ENCODE measurements at regions not wholly inside any gene's neighbourhood (a gene's known extent, or its start where the extent isn't known, plus 50 kb on each side); places are given as distances from the start of the nearest gene placed in this dataset.

- Histone ChIP-seq H3K9me3 (ENCODE audit: control insufficient read depth, low read length) (no peaks in the 10 kb centered on the region), H3K9ac (ENCODE audit: extremely low read depth, low read length, poor library complexity, severe bottlenecking) (no peak overlapping the region), H3K4me1 (ENCODE audit: control insufficient read depth, insufficient read depth, low read length) (peaks cover 14% of the 10 kb centered on the region), H3K4me3 (ENCODE audit: low read length) (peak overlapping the region; percentile 76), H3K36me3 (ENCODE audit: control insufficient read depth, insufficient read depth, low read length) (no peaks in the 10 kb centered on the region), H3K27ac (ENCODE audit: low read depth, low read length) (no peak overlapping the region), H3K27me3 (ENCODE audit: control insufficient read depth, insufficient read depth, low read length, poor library complexity, severe bottlenecking) (no peaks in the 10 kb centered on the region)
- Mint-ChIP-seq H3K4me1 (peaks cover 54% of the 10 kb centered on the region), H3K9me3 (no peaks in the 10 kb centered on the region), H3K36me3 (ENCODE audit: low read depth) (no peaks in the 10 kb centered on the region), H3K27me3 (ENCODE audit: insufficient read depth) (no peaks in the 10 kb centered on the region), H3K4me3 (peak overlapping the region; percentile 80), H3K27ac (no peak overlapping the region)
- no peak for TF ChIP-seq CTCF (conservative IDR thresholded peaks at IDR 0.05)
- DNase-seq = no peak
- 45 to 52% methylated on average over 5 to 6 of the region's 6 CpGs for WGBS, 2 experiments (ENCODE audit: insufficient coverage in 1 of 2, insufficient read length in 1 of 2)
Observed at GRCh38 chr6:56852260-56853010, 102.5 kb upstream of the BEND6 start.

GRCh38 chr6:56851541-56852259 is 103.2 kb upstream of the BEND6 start:
- H3K36me3 ChIP-seq (ENCODE audit: control insufficient read depth, insufficient read depth, low read length) = no peaks in the 10 kb centered on the region
- Mint-ChIP-seq H3K9me3 (no peaks in the 10 kb centered on the region), H3K36me3 (ENCODE audit: low read depth) (no peaks in the 10 kb centered on the region), H3K4me3 (peak overlapping the region; percentile 80), H3K4me1 (peaks cover 56% of the 10 kb centered on the region), H3K27me3 (ENCODE audit: insufficient read depth) (no peaks in the 10 kb centered on the region), H3K27ac (peak overlapping the region; percentile 91)
- WGBS, 2 experiments (ENCODE audit: insufficient coverage in 1 of 2, insufficient read length in 1 of 2) = 0 to 4% methylated on average over 9 to 17 of the region's 17 CpGs
- peaks cover 14% of the 10 kb centered on the region for H3K4me1 ChIP-seq (ENCODE audit: control insufficient read depth, insufficient read depth, low read length)
- H3K27ac ChIP-seq (ENCODE audit: low read depth, low read length) = no peak overlapping the region
- H3K27me3 ChIP-seq (ENCODE audit: control insufficient read depth, insufficient read depth, low read length, poor library complexity, severe bottlenecking) = no peaks in the 10 kb centered on the region
- DNase-seq = peak; percentile 78
- peak; percentile 80 for TF ChIP-seq CTCF (conservative IDR thresholded peaks at IDR 0.05)
- H3K4me3 ChIP-seq (ENCODE audit: low read length) = peak overlapping the region; percentile 76
- H3K9me3 ChIP-seq (ENCODE audit: control insufficient read depth, low read length) = no peaks in the 10 kb centered on the region
- no peak overlapping the region for H3K9ac ChIP-seq (ENCODE audit: extremely low read depth, low read length, poor library complexity, severe bottlenecking)

GRCh38 chr6:56851074-56851473 is 103.8 kb upstream of the BEND6 start:
- peak; percentile 81 for DNase-seq
- Histone ChIP-seq H3K36me3 (ENCODE audit: control insufficient read depth, insufficient read depth, low read length) (no peaks in the 10 kb centered on the region), H3K9me3 (ENCODE audit: control insufficient read depth, low read length) (no peaks in the 10 kb centered on the region), H3K27me3 (ENCODE audit: control insufficient read depth, insufficient read depth, low read length, poor library complexity, severe bottlenecking) (no peaks in the 10 kb centered on the region), H3K9ac (ENCODE audit: extremely low read depth, low read length, poor library complexity, severe bottlenecking) (no peak overlapping the region), H3K4me3 (ENCODE audit: low read length) (peak overlapping the region; percentile 76), H3K4me1 (ENCODE audit: control insufficient read depth, insufficient read depth, low read length) (peaks cover 16% of the 10 kb centered on the region), H3K27ac (ENCODE audit: low read depth, low read length) (no peak overlapping the region)
- Mint-ChIP-seq H3K4me1 (peaks cover 51% of the 10 kb centered on the region), H3K4me3 (peak overlapping the region; percentile 80), H3K36me3 (ENCODE audit: low read depth) (no peaks in the 10 kb centered on the region), H3K9me3 (no peaks in the 10 kb centered on the region), H3K27me3 (ENCODE audit: insufficient read depth) (no peaks in the 10 kb centered on the region), H3K27ac (peak overlapping the region; percentile 91)
- no peak for TF ChIP-seq CTCF (conservative IDR thresholded peaks at IDR 0.05)
- WGBS, 2 experiments (ENCODE audit: insufficient coverage in 1 of 2, insufficient read length in 1 of 2) = 6 to 17% methylated on average over 6 to 9 of the region's 9 CpGs
